HG03342 (cell line): ENCODE measurements at regions not wholly inside any gene's neighbourhood (a gene's known extent, or its start where the extent isn't known, plus 50 kb on each side); places are given as distances from the start of the nearest gene placed in this dataset.
"Not testable (repeated sequence)": the region's sequence is repeated elsewhere in the genome, so short reads cannot be mapped to it uniquely, and the experiment has no call there.

ENCODE experiments used
- ATAC-seq: cut with Tn5 transposase; IDR thresholded peaks from one replicate; pipeline ENCODE4 v1.9.1; 2021; ENCODE audit warnings: mild to moderate bottlenecking, moderate library complexity; ENCODE audit not compliant: unreplicated experiment

GRCh38 chr5:167415779-167416746, 875.4 kb upstream of the WWC1 start:
- no peak for ATAC-seq

GRCh38 chr5:167417662-167418061, 873.8 kb upstream of the WWC1 start:
- ATAC-seq = no peak

GRCh38 chr5:167425161-167425560, 866.3 kb upstream of the WWC1 start:
- no peak for ATAC-seq

GRCh38 chr5:167426501-167426900, 864.9 kb upstream of the WWC1 start:
- no peak for ATAC-seq

- not testable (repeated sequence) for ATAC-seq
Observed at GRCh38 chr5:167427641-167428040, 863.8 kb upstream of the WWC1 start.

GRCh38 chr5:167440846-167441245, 850.6 kb upstream of the WWC1 start:
- ATAC-seq = no peak

- no peak for ATAC-seq
Observed at GRCh38 chr5:167442922-167443321, 848.5 kb upstream of the WWC1 start.

- no peak for ATAC-seq
Observed at GRCh38 chr5:167447466-167448375, 843.7 kb upstream of the WWC1 start.

GRCh38 chr5:167448376-167448775, 843.1 kb upstream of the WWC1 start:
- ATAC-seq = no peak

GRCh38 chr5:167451076-167451475, 840.4 kb upstream of the WWC1 start:
- no peak for ATAC-seq

- no peak for ATAC-seq
Observed at GRCh38 chr5:167452136-167452535, 839.3 kb upstream of the WWC1 start.

- ATAC-seq = no peak
Observed at GRCh38 chr5:167453246-167454030, 838.0 kb upstream of the WWC1 start.

GRCh38 chr5:167458412-167458811, 833.0 kb upstream of the WWC1 start:
- no peak for ATAC-seq

GRCh38 chr5:167460449-167461020, 830.9 kb upstream of the WWC1 start:
- ATAC-seq = no peak

- ATAC-seq = no peak
Observed at GRCh38 chr5:167463939-167464338, 827.5 kb upstream of the WWC1 start.

GRCh38 chr5:167466992-167467391, 824.5 kb upstream of the WWC1 start:
- no peak for ATAC-seq

- ATAC-seq = no peak
Observed at GRCh38 chr5:167472566-167473108, 818.8 kb upstream of the WWC1 start.

GRCh38 chr5:167478188-167478587, 813.3 kb upstream of the WWC1 start:
- no peak for ATAC-seq

GRCh38 chr5:167479779-167480178, 811.7 kb upstream of the WWC1 start:
- no peak for ATAC-seq

- no peak for ATAC-seq
Observed at GRCh38 chr5:167481345-167481744, 810.1 kb upstream of the WWC1 start.
